ENCODE measurements at regions not wholly inside any gene's neighbourhood (a gene's known extent, or its start where the extent isn't known, plus 50 kb on each side); places are given as distances from the start of the nearest gene placed in this dataset.

DNA sequence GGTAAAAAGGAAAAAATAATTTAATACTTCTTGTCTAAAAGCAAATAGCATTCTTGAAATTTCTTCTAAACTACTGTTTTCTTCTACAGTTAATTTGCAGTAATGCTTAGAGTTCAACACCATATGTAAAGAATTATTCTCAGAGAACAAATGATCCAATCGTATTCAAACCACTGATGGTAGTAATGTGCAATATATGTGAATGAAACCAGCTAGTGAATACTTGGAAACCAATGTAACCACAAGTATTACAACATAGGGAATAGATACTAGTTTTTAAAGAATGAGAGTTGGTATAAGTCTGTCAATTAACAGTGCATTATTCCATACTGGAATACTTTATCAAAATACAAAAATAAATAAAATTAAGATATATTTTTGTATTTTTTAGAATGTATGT is 850.0 kb downstream of the DIPK2A start:
- no peaks in the 10 kb centered on the region for H3K36me3 ChIP-seq (ENCODE audit: insufficient read depth, low read length, poor library complexity, severe bottlenecking)
- no peaks in the 10 kb centered on the region for H3K27me3 ChIP-seq (replicated peaks; ENCODE audit: insufficient read depth, low read depth, low read length, poor library complexity)
- no peaks in the 10 kb centered on the region for H3K9me3 ChIP-seq (ENCODE audit: low read depth, low read length, poor library complexity, severe bottlenecking)
- TF ChIP-seq, protein P1, sequence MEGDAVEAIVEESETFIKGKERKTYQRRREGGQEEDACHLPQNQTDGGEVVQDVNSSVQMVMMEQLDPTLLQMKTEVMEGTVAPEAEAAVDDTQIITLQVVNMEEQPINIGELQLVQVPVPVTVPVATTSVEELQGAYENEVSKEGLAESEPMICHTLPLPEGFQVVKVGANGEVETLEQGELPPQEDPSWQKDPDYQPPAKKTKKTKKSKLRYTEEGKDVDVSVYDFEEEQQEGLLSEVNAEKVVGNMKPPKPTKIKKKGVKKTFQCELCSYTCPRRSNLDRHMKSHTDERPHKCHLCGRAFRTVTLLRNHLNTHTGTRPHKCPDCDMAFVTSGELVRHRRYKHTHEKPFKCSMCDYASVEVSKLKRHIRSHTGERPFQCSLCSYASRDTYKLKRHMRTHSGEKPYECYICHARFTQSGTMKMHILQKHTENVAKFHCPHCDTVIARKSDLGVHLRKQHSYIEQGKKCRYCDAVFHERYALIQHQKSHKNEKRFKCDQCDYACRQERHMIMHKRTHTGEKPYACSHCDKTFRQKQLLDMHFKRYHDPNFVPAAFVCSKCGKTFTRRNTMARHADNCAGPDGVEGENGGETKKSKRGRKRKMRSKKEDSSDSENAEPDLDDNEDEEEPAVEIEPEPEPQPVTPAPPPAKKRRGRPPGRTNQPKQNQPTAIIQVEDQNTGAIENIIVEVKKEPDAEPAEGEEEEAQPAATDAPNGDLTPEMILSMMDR (conservative IDR thresholded peaks at IDR 0.05; ENCODE audit: low read depth, low read length): no peak
- no peak for TF ChIP-seq EZH2 (IDR thresholded peaks at IDR 0.05; ENCODE audit: borderline replicate concordance, low read depth, low read length, poor library complexity, severe bottlenecking)
- POLR2A ChIA-PET (ENCODE audit: low non-redundant PET): no interaction called here
- intact Hi-C loops (cut with micrococcal nuclease; ENCODE audit: unreplicated experiment): no loop called here
- H3K27ac ChIP-seq (ENCODE audit: low read depth, low read length, poor library complexity, severe bottlenecking): no peak overlapping the region
- no peak overlapping the region for H3K4me3 ChIP-seq (ENCODE audit: low read depth, low read length, poor library complexity, severe bottlenecking)
- DNase-seq (ENCODE audit: low spot score): no peak
- CTCF ChIA-PET: no interaction called here
- no TSS peak for BruUV-seq (replicated peaks)
- H3K4me1 ChIP-seq (ENCODE audit: insufficient read depth, low read length, poor library complexity, severe bottlenecking): no peaks in the 10 kb centered on the region

DNA sequence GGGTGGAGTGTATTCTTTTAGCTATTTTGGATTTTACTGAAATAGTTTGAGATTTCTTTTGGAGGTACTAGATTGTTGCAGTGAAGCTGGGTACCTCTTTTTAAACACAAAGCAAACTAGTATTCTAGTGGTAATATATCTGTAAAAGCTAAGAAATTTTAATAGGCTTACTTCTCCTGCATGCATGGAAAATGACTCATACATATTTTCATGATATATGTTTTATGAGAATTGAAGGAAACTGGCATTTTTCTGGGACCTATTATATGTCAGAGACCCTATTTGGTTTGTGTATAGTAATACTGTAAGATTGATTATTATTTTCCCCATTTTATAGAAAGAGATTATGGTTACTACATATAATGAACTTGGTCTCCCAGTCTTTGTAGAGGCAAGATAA is 851.0 kb downstream of the DIPK2A start:
- DNase-seq (ENCODE audit: low spot score): no peak
- no peaks in the 10 kb centered on the region for H3K9me3 ChIP-seq (ENCODE audit: low read depth, low read length, poor library complexity, severe bottlenecking)
- no peak overlapping the region for H3K27ac ChIP-seq (ENCODE audit: low read depth, low read length, poor library complexity, severe bottlenecking)
- TF ChIP-seq, protein P1 (conservative IDR thresholded peaks at IDR 0.05; ENCODE audit: low read depth, low read length): no peak
- TF ChIP-seq EZH2 (IDR thresholded peaks at IDR 0.05; ENCODE audit: borderline replicate concordance, low read depth, low read length, poor library complexity, severe bottlenecking): no peak
- intact Hi-C loops (cut with micrococcal nuclease; ENCODE audit: unreplicated experiment): no loop called here
- no TSS peak for BruUV-seq (replicated peaks)
- H3K4me3 ChIP-seq (ENCODE audit: low read depth, low read length, poor library complexity, severe bottlenecking): no peak overlapping the region
- H3K4me1 ChIP-seq (ENCODE audit: insufficient read depth, low read length, poor library complexity, severe bottlenecking): no peaks in the 10 kb centered on the region
- ChIA-PET CTCF (no interaction called here), POLR2A (ENCODE audit: low non-redundant PET) (no interaction called here)
- no peaks in the 10 kb centered on the region for H3K27me3 ChIP-seq (replicated peaks; ENCODE audit: insufficient read depth, low read depth, low read length, poor library complexity)
- no peaks in the 10 kb centered on the region for H3K36me3 ChIP-seq (ENCODE audit: insufficient read depth, low read length, poor library complexity, severe bottlenecking)

DNA sequence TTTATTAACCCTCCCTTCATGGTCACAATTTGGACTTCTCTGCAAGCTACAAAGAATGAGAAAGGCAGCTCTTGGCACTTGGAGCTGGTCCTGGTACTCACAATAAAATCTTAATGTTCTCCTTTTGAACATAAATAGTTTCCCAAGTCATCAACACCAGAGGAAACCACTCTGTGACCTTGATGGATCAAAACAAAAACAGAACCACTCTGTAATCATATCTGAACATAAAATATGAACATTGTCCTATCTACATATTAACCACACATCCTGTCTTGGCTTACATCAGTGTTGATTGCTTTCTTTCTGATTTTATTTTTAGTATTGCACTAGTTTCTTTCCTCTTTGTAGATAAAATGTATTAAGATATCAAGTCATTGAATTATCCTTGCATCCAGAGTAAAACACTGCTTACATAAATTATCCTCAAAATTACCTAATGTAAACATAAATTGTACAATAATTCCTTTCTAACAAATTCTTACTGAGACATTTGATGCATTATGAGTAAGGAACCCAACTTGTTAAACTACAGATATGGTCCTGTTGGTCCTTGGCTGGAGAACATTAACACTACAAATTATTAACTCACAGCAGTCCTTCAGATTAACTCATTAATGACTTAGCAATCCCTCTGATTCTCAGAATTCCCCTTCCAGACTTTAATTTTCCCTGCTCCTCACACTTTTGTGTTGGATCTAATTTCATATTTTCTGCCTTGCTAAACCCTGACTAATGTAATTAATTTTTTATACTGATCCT is 860.5 kb downstream of the DIPK2A start:
- Histone ChIP-seq H3K9me3 (ENCODE audit: low read depth, low read length, poor library complexity, severe bottlenecking) (no peaks in the 10 kb centered on the region), H3K27ac (ENCODE audit: low read depth, low read length, poor library complexity, severe bottlenecking) (no peak overlapping the region), H3K4me3 (ENCODE audit: low read depth, low read length, poor library complexity, severe bottlenecking) (no peak overlapping the region), H3K36me3 (ENCODE audit: insufficient read depth, low read length, poor library complexity, severe bottlenecking) (no peaks in the 10 kb centered on the region), H3K4me1 (ENCODE audit: insufficient read depth, low read length, poor library complexity, severe bottlenecking) (no peaks in the 10 kb centered on the region), H3K27me3 (replicated peaks; ENCODE audit: insufficient read depth, low read depth, low read length, poor library complexity) (no peaks in the 10 kb centered on the region)
- no peak for TF ChIP-seq EZH2 (IDR thresholded peaks at IDR 0.05; ENCODE audit: borderline replicate concordance, low read depth, low read length, poor library complexity, severe bottlenecking)
- TF ChIP-seq, protein P1 (conservative IDR thresholded peaks at IDR 0.05; ENCODE audit: low read depth, low read length): no peak
- POLR2A ChIA-PET (ENCODE audit: low non-redundant PET): no interaction called here
- DNase-seq (ENCODE audit: low spot score): no peak
- intact Hi-C loops (cut with micrococcal nuclease; ENCODE audit: unreplicated experiment): no loop called here
- no TSS peak for BruUV-seq (replicated peaks)
- CTCF ChIA-PET: no interaction called here

All from A673 (cell line).